ENCODE measurements at regions not wholly inside any gene's neighbourhood (a gene's known extent, or its start where the extent isn't known, plus 50 kb on each side); places are given as distances from the start of the nearest gene placed in this dataset.

- Histone ChIP-seq H3K9me3 (ENCODE audit: insufficient read depth, low read depth, low read length) (no peaks in the 10 kb centered on the region), H3K27me3 (ENCODE audit: insufficient read depth, low read length) (no peaks in the 10 kb centered on the region), H3K4me1 (ENCODE audit: insufficient read depth, low read length) (no peaks in the 10 kb centered on the region), H2AFZ (ENCODE audit: low read depth, low read length) (no peak overlapping the region), H3K9ac (ENCODE audit: low read length) (no peak overlapping the region), H3K4me2 (ENCODE audit: low read length) (no peak overlapping the region), H3K4me3 (ENCODE audit: insufficient read depth, low read depth, low read length) (no peak overlapping the region), H4K20me1 (ENCODE audit: insufficient read depth, low read length) (no peaks in the 10 kb centered on the region), H3K79me2 (ENCODE audit: insufficient read depth, low read length) (no peaks in the 10 kb centered on the region), H3K36me3 (ENCODE audit: insufficient read depth, low read length) (no peaks in the 10 kb centered on the region), H3K27ac (ENCODE audit: low read depth, low read length) (no peak overlapping the region)
- Mint-ChIP-seq H3K36me3 (ENCODE audit: low read depth, unreplicated experiment) (no peaks in the 10 kb centered on the region), H3K27ac (ENCODE audit: unreplicated experiment) (no peak overlapping the region), H3K4me1 (ENCODE audit: low read depth, unreplicated experiment) (no peaks in the 10 kb centered on the region), H3K27me3 (ENCODE audit: low read depth, unreplicated experiment) (no peaks in the 10 kb centered on the region), H3K4me3 (ENCODE audit: unreplicated experiment) (no peak overlapping the region), H3K9me3 (ENCODE audit: unreplicated experiment) (peaks cover 2% of the 10 kb centered on the region)
- TF ChIP-seq EZH2 (IDR thresholded peaks at IDR 0.05; ENCODE audit: insufficient read depth, low read length) (no peak), CTCF (IDR thresholded peaks at IDR 0.05; ENCODE audit: insufficient read depth, low read depth, low read length) (no peak)
- DNase-seq (ENCODE audit: low read depth) (no peak), FAIRE-seq (no peak)
Observed at GRCh38 chr1:65490231-65491009, 70.0 kb downstream of the LEPR start.

- no peak overlapping the region for H3K27ac ChIP-seq (ENCODE audit: low read depth, low read length)
- no peaks in the 10 kb centered on the region for H3K4me1 ChIP-seq (ENCODE audit: insufficient read depth, low read length)
- no peak overlapping the region for H3K9ac ChIP-seq (ENCODE audit: low read length)
- H2AFZ ChIP-seq (ENCODE audit: low read depth, low read length): no peak overlapping the region
- H3K9me3 ChIP-seq (ENCODE audit: insufficient read depth, low read depth, low read length): no peaks in the 10 kb centered on the region
- H3K4me3 ChIP-seq (ENCODE audit: insufficient read depth, low read depth, low read length): no peak overlapping the region
- DNase-seq (ENCODE audit: low read depth) (no peak), FAIRE-seq (no peak)
- Mint-ChIP-seq H3K4me3 (ENCODE audit: unreplicated experiment) (no peak overlapping the region), H3K36me3 (ENCODE audit: low read depth, unreplicated experiment) (no peaks in the 10 kb centered on the region), H3K9me3 (ENCODE audit: unreplicated experiment) (peaks cover 2% of the 10 kb centered on the region), H3K4me1 (ENCODE audit: low read depth, unreplicated experiment) (no peaks in the 10 kb centered on the region), H3K27ac (ENCODE audit: unreplicated experiment) (no peak overlapping the region), H3K27me3 (ENCODE audit: low read depth, unreplicated experiment) (no peaks in the 10 kb centered on the region)
- H3K4me2 ChIP-seq (ENCODE audit: low read length): no peak overlapping the region
- H3K79me2 ChIP-seq (ENCODE audit: insufficient read depth, low read length): no peaks in the 10 kb centered on the region
- H3K27me3 ChIP-seq (ENCODE audit: insufficient read depth, low read length): no peaks in the 10 kb centered on the region
- no peaks in the 10 kb centered on the region for H4K20me1 ChIP-seq (ENCODE audit: insufficient read depth, low read length)
- no peaks in the 10 kb centered on the region for H3K36me3 ChIP-seq (ENCODE audit: insufficient read depth, low read length)
- no peak for TF ChIP-seq CTCF (IDR thresholded peaks at IDR 0.05; ENCODE audit: insufficient read depth, low read depth, low read length)
- no peak for TF ChIP-seq EZH2 (IDR thresholded peaks at IDR 0.05; ENCODE audit: insufficient read depth, low read length)
Observed at GRCh38 chr1:65491472-65491871, 71.0 kb downstream of the LEPR start.

- no peaks in the 10 kb centered on the region for H3K36me3 ChIP-seq (ENCODE audit: insufficient read depth, low read length)
- Mint-ChIP-seq H3K27me3 (ENCODE audit: low read depth, unreplicated experiment) (no peaks in the 10 kb centered on the region), H3K36me3 (ENCODE audit: low read depth, unreplicated experiment) (no peaks in the 10 kb centered on the region), H3K4me3 (ENCODE audit: unreplicated experiment) (no peak overlapping the region), H3K9me3 (ENCODE audit: unreplicated experiment) (no peaks in the 10 kb centered on the region), H3K27ac (ENCODE audit: unreplicated experiment) (no peak overlapping the region), H3K4me1 (ENCODE audit: low read depth, unreplicated experiment) (no peaks in the 10 kb centered on the region)
- no peaks in the 10 kb centered on the region for H3K79me2 ChIP-seq (ENCODE audit: insufficient read depth, low read length)
- H3K9me3 ChIP-seq (ENCODE audit: insufficient read depth, low read depth, low read length): no peaks in the 10 kb centered on the region
- no peak overlapping the region for H3K9ac ChIP-seq (ENCODE audit: low read length)
- FAIRE-seq (no peak), DNase-seq (ENCODE audit: low read depth) (no peak)
- H2AFZ ChIP-seq (ENCODE audit: low read depth, low read length): no peak overlapping the region
- H3K27me3 ChIP-seq (ENCODE audit: insufficient read depth, low read length): no peaks in the 10 kb centered on the region
- H3K4me1 ChIP-seq (ENCODE audit: insufficient read depth, low read length): no peaks in the 10 kb centered on the region
- no peaks in the 10 kb centered on the region for H4K20me1 ChIP-seq (ENCODE audit: insufficient read depth, low read length)
- no peak for TF ChIP-seq EZH2 (IDR thresholded peaks at IDR 0.05; ENCODE audit: insufficient read depth, low read length)
- no peak for TF ChIP-seq CTCF (IDR thresholded peaks at IDR 0.05; ENCODE audit: insufficient read depth, low read depth, low read length)
- H3K27ac ChIP-seq (ENCODE audit: low read depth, low read length): no peak overlapping the region
- no peak overlapping the region for H3K4me3 ChIP-seq (ENCODE audit: insufficient read depth, low read depth, low read length)
- H3K4me2 ChIP-seq (ENCODE audit: low read length): no peak overlapping the region
Observed at GRCh38 chr1:65493802-65494201, 73.3 kb downstream of the LEPR start.

Measured in astrocyte (in vitro differentiated cells and primary cell).